Progenitor cell of endocrine pancreas (in vitro differentiated cells): ENCODE measurements at regions not wholly inside any gene's neighbourhood (a gene's known extent, or its start where the extent isn't known, plus 50 kb on each side); places are given as distances from the start of the nearest gene placed in this dataset.
"Not testable (repeated sequence)": the region's sequence is repeated elsewhere in the genome, so short reads cannot be mapped to it uniquely, and the experiment has no call there.

ENCODE experiments used
- DNase-seq: peaks from one replicate; pipeline ENCODE4 v3.0.0; 2021; ENCODE audit warnings: low spot score; ENCODE audit not compliant: unreplicated experiment
- H3K27ac Mint-ChIP-seq: 2 replicates; pipeline ENCODE4 v1.8.0; 2021; ENCODE audit warnings: mild to moderate bottlenecking, moderate library complexity, mixed read lengths
- H3K27me3 Mint-ChIP-seq: 2 replicates; pipeline ENCODE4 v1.8.0; 2021; ENCODE audit warnings: mixed read lengths
- H3K36me3 Mint-ChIP-seq: 2 replicates; pipeline ENCODE4 v1.8.0; 2022; ENCODE audit warnings: mixed read lengths; ENCODE audit not compliant: insufficient read depth
- H3K4me1 Mint-ChIP-seq: 2 replicates; pipeline ENCODE4 v1.8.0; 2021; ENCODE audit warnings: low read depth, mixed read lengths
- H3K4me3 Mint-ChIP-seq: 2 replicates; pipeline ENCODE4 v1.8.0; 2021; ENCODE audit warnings: low read depth, mild to moderate bottlenecking, moderate library complexity, mixed read lengths
- H3K9me3 Mint-ChIP-seq: 2 replicates; pipeline ENCODE4 v1.8.0; 2021; ENCODE audit warnings: low read depth, mixed read lengths
- CTCF ChIP-seq: fragments of 200-600 bp; sonication (generic); IDR thresholded peaks from one replicate; pipeline ENCODE4 v1.5.0; 2021; ENCODE audit warnings: antibody characterized with exemption, mild to moderate bottlenecking; ENCODE audit not compliant: unreplicated experiment

- no peak for TF ChIP-seq CTCF
- Mint-ChIP-seq H3K27ac (no peak overlapping the region), H3K4me1 (peaks cover 9% of the 10 kb centered on the region), H3K27me3 (no peaks in the 10 kb centered on the region), H3K4me3 (no peak overlapping the region), H3K9me3 (no peaks in the 10 kb centered on the region), H3K36me3 (peaks cover 2% of the 10 kb centered on the region)
- no peak for DNase-seq
These were observed 111.0 kb upstream of the PZP start for GRCh38 chr12:9319044-9319841.

DNA sequence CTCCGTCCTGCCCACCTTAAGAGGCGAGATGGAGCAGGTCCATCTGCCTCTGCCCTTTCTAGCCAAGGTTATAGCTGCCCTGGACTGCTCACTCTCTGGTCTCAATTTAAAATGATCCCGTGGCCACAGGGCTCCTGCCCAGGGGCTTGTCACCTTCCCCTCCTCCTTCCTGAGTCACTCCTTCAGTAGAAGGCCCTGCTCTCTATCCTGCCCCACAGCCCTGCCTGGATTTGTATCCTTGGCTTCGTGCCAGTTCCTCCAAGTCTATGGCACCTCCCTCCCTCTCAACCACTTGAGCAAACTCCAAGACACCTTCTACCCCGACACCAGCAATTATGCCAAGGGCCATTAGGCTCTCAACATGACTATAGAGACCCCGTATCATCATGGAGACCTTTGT, 105.3 kb upstream of the PZP start:
- H3K4me3 Mint-ChIP-seq, H3K36me3 Mint-ChIP-seq, H3K27ac Mint-ChIP-seq, H3K9me3 Mint-ChIP-seq, H3K4me1 Mint-ChIP-seq, DNase-seq, H3K27me3 Mint-ChIP-seq: not testable (repeated sequence)

DNA sequence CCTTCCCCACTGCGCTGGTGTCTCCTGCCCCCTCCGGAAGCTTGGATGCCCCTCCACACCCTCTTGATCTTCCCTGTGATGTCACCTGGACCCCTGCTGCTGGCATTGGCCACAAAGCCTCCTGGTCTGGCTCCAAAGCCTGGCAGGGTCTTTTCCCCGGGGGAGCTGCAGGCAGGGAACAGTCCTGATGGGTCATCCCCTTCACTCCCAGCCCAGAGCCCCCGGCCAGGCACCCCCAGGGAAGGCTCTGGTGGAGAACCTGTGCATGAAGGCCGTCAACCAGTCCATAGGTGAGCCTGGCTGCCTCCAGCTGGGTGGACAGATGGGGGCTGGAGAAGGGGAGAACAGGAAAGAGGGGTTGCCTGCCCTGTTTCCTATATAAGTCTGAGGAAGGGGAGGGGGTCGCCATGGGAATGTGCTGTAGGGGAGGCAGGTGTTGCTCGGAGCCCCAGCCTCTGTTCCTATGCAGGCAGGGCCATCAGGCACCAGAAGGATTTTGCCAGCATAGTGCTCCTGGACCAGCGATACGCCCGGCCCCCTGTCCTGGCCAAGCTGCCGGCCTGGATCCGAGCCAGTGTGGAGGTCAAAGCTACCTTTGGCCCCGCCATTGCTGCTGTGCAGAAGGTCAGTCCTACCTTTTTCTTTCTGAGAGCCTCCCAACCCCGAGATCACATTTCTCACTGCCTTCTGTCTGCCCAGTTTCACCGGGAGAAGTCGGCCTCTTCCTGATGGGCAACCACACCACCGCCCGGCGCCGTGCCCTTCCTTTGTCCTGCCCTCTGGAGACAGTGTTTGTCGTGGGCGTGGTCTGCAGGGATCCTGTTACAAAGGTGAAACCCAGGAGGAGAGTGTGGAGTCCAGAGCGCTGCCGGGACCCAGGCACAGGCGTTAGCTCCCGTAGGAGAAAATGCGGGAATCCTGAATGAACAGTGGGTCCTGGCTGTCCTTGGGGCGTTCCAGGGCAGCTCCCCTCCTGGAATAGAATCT, 104.5 kb upstream of the PZP start:
- not testable (repeated sequence) for DNase-seq, H3K4me1 Mint-ChIP-seq, H3K36me3 Mint-ChIP-seq, H3K9me3 Mint-ChIP-seq, H3K27ac Mint-ChIP-seq, H3K27me3 Mint-ChIP-seq, H3K4me3 Mint-ChIP-seq

DNA sequence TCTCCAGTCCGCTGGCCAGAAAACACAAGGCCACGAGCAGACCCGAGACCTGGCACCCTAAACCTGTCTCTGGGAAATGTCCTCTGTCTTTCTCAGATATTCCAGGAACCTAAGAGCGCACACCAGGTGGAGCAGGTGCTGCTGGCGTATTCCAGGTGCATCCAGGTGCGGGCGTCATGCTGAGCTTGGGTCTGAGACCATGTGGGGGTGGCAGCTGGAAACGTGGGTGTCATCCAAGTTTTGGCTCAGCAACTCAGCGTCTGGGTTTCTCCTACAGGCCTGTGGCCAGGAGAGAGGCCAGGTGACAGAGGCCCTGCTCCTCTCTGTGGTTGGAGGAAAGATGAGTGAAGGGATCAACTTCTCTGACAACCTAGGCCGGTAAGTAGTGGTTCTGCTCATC, 103.3 kb upstream of the PZP start:
- not testable (repeated sequence) for H3K27me3 Mint-ChIP-seq, H3K36me3 Mint-ChIP-seq, H3K4me3 Mint-ChIP-seq, H3K9me3 Mint-ChIP-seq, H3K4me1 Mint-ChIP-seq, H3K27ac Mint-ChIP-seq, DNase-seq

GRCh38 chr12:9310645-9311044, 102.5 kb upstream of the PZP start:
- DNase-seq, H3K9me3 Mint-ChIP-seq, H3K36me3 Mint-ChIP-seq, H3K4me3 Mint-ChIP-seq, H3K27me3 Mint-ChIP-seq, H3K27ac Mint-ChIP-seq, H3K4me1 Mint-ChIP-seq: not testable (repeated sequence)

DNA sequence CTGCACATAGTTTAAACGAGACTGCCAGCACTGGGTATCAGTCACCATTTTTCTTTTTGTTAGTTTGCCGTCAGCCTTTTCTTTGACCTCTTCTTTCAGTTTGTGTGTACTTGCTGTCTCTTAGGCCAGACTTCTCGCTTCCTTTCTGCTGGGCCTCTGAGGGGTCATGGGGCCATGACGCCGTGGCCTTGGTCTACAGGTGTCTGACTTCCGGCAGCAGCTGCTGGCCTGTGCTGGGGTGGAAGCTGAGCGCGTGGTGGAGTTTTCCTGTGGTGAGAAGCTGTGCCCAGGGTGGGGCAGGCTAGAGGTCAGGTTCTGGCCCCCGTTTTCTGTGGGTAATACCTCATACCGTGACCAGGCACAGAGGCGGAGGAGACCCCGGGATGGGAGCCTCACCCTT, 101.6 kb upstream of the PZP start:
- DNase-seq, H3K27ac Mint-ChIP-seq, H3K36me3 Mint-ChIP-seq, H3K4me3 Mint-ChIP-seq, H3K4me1 Mint-ChIP-seq, H3K27me3 Mint-ChIP-seq, H3K9me3 Mint-ChIP-seq: not testable (repeated sequence)

DNA sequence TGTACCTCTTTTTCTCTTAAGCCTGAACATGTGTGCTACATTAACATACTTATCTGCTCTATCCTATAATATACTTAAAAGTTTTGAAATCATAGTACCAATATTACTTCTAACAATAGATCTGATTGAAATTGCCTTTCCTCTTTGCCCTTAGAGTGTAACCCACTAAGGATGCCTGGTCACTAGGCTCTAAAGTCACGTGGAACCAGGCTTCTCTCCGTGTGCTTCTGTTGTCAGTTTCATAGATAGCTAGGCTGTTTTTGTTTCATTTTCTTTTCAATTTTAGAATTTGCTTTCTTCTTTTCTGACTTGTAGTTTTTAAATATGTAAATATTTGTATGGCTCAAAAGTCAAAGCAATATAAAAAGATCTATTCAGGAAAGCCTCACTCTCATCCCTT, 100.5 kb upstream of the PZP start:
- DNase-seq, H3K27ac Mint-ChIP-seq, H3K4me3 Mint-ChIP-seq, H3K9me3 Mint-ChIP-seq, H3K27me3 Mint-ChIP-seq, H3K4me1 Mint-ChIP-seq, H3K36me3 Mint-ChIP-seq: not testable (repeated sequence)

DNA sequence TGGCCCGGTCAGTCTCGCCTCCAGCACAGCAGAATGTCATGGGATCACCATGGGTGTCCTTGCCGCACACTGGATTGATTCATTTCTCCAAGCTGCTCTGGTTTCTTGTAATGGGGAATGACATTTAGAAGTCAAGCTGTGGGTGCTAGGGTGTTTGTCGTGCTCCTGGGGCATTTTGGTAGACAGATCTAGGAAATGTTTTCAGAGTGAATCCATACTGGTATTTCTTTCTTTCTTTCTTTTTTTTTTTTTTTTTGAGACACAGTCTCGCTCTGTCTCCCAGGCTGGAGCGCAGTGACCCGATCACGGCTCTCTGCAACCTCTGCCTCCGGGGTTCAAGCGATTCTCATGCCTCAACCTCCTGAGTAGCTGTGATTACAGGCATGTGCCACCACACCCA, 100.0 kb upstream of the PZP start:
- not testable (repeated sequence) for H3K36me3 Mint-ChIP-seq, H3K9me3 Mint-ChIP-seq, H3K27me3 Mint-ChIP-seq, H3K4me3 Mint-ChIP-seq, H3K27ac Mint-ChIP-seq, H3K4me1 Mint-ChIP-seq, DNase-seq

GRCh38 chr12:9307255-9307654, 99.1 kb upstream of the PZP start:
- not testable (repeated sequence) for H3K4me1 Mint-ChIP-seq, DNase-seq, H3K27me3 Mint-ChIP-seq, H3K9me3 Mint-ChIP-seq, H3K4me3 Mint-ChIP-seq, H3K36me3 Mint-ChIP-seq, H3K27ac Mint-ChIP-seq

DNA sequence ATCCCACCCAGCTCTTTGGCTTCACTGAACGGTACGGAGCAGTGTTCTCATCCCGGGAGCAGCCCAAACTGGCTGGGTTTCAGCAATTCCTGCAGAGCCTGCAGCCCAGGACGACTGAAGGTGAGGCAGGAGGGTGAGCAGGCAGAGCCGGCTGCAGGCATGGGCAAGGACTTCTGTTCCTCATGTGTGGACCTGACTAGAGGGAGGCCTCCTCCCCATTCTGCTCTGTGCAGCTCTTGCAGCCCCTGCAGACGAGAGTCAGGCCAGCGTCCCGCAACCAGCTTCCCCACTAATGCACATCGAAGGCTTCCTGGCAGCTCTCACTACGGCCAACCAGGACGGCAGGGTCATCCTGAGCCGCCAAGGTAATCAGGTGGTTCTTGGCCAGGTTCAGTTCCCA, 97.8 kb upstream of the PZP start:
- H3K4me3 Mint-ChIP-seq, H3K36me3 Mint-ChIP-seq, H3K9me3 Mint-ChIP-seq, H3K27me3 Mint-ChIP-seq, H3K4me1 Mint-ChIP-seq, DNase-seq, H3K27ac Mint-ChIP-seq: not testable (repeated sequence)

- H3K9me3 Mint-ChIP-seq, H3K27me3 Mint-ChIP-seq, H3K36me3 Mint-ChIP-seq, DNase-seq, H3K27ac Mint-ChIP-seq, H3K4me1 Mint-ChIP-seq, H3K4me3 Mint-ChIP-seq: not testable (repeated sequence)
These were observed 96.3 kb upstream of the PZP start for GRCh38 chr12:9304540-9304939.

- H3K27me3 Mint-ChIP-seq, H3K27ac Mint-ChIP-seq, H3K36me3 Mint-ChIP-seq, DNase-seq, H3K9me3 Mint-ChIP-seq, H3K4me1 Mint-ChIP-seq, H3K4me3 Mint-ChIP-seq: not testable (repeated sequence)
These were observed 87.7 kb upstream of the PZP start for GRCh38 chr12:9295872-9296271.
